ENCODE measurements at regions not wholly inside any gene's neighbourhood (a gene's known extent, or its start where the extent isn't known, plus 50 kb on each side); places are given as distances from the start of the nearest gene placed in this dataset.

DNA sequence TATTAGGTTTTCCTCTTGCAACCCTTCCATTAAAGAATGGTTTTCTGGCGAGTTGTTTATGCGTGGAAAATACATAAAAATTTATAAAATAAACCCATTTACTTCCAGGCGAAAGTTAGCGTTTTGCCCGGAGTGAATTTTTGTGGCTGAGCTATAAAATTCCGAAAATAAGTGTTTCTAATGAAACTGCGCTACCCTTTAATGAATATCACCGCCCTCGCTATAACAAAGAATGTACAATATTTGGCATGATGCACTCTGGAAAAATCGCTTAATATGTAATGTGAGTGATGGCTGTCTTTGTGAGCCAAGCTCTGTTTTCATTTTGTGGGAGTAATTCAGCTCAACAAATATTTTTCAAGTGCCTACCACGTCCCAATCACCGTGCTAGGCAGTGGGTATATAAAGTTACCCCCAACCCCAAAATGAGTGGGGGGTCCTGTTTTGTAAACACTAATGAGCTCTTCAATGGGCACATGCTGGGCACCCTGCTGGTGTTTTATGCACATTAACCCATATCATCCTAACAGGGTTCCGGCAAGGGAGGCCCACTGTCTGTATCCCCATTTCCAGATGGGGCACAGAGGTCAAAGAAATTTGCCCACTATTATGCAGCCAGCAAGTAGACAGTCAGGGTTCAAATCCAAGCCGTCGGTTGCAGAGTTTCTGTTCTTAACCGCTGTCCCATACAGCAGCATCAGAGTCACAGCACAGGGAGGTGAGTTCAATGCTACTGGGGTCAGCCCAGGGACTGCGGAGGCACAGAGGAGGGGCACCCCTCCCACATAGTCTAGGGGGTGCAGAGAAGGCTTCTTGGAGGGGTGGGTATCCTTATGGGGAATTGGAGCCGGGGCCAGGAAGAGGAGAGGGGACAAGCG, 65.7 kb upstream of the STX18 start:
- Mint-ChIP-seq H3K27ac (no peak overlapping the region), H3K9me3 (no peaks in the 10 kb centered on the region), H3K4me1 (no peaks in the 10 kb centered on the region), H3K4me3 (no peak overlapping the region), H3K27me3 (no peaks in the 10 kb centered on the region)
- no peak for ATAC-seq
- DNase-seq = no peak

DNA sequence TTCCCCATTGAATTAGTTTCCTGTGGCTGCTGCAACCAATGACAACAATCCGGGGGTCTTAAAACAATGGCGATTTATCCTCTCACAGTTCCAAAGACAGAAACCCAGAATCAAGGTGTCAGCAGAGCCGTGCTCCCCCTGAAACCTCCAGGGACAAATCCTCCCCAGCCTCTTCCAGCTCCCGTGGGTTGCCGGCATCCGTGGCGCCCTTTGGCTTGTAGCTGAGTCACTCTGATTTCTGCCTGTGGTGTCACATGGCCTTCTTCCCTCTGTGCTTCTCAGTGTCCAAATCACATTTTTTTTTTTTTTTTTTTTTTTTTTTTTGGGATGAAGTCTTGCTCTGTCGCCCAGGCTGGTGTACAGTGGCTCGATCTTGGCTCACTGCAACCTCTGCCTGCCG, 64.5 kb upstream of the STX18 start:
- no peaks in the 10 kb centered on the region for H3K27me3 Mint-ChIP-seq
- DNase-seq (no peak), ATAC-seq (no peak)
- no peaks in the 10 kb centered on the region for H3K4me1 Mint-ChIP-seq
- no peak overlapping the region for H3K27ac Mint-ChIP-seq
- H3K4me3 Mint-ChIP-seq = no peak overlapping the region
- no peaks in the 10 kb centered on the region for H3K9me3 Mint-ChIP-seq

DNA sequence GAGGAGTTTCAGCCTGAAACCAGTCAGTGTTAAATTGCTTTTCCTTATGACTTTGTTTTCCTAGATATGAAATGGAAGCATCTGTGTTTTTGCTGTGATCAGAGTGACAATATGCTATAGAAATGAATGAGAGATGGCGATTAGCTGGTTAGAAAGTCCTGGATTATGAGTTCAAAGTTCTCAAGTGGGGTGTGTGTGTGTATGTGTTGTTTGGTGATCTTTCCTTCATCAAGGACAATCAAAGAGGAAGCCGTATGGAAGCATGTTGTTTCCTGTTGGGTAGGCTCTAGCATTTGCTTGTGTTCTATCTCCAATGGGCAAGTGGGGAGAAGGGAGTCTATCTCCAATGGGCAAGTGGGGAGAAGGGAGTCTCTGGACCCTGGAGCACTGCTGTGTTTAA, 64.0 kb upstream of the STX18 start:
- ATAC-seq = no peak
- Mint-ChIP-seq H3K27ac (peak overlapping the region in 1 of 2 donors; percentile 30), H3K27me3 (no peaks in the 10 kb centered on the region), H3K9me3 (no peaks in the 10 kb centered on the region), H3K4me1 (no peaks in the 10 kb centered on the region), H3K4me3 (no peak overlapping the region)
- no peak for DNase-seq

DNA sequence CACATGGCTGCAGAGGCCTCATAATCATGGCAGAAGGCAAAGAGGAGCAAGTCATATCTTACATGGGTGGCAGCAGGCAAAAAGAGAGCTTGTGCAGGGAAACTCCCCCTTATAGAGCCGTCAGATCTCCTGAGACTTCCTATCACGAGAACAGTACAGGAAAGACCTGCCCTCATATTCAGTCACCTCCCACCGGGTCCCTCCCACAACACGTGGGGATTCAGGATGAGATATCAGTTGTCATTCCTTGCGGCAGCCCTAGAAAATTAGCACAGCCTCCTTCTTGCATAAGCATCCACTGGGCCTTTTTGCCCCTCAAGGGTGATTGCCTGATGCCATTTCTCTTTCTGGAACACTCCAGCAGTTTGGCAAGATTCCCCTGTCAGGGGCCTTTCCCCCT, 61.7 kb upstream of the STX18 start:
- Mint-ChIP-seq H3K9me3 (no peaks in the 10 kb centered on the region), H3K27me3 (no peaks in the 10 kb centered on the region), H3K4me1 (no peaks in the 10 kb centered on the region), H3K4me3 (no peak overlapping the region), H3K27ac (no peak overlapping the region)
- no peak for DNase-seq
- no peak for ATAC-seq

DNA sequence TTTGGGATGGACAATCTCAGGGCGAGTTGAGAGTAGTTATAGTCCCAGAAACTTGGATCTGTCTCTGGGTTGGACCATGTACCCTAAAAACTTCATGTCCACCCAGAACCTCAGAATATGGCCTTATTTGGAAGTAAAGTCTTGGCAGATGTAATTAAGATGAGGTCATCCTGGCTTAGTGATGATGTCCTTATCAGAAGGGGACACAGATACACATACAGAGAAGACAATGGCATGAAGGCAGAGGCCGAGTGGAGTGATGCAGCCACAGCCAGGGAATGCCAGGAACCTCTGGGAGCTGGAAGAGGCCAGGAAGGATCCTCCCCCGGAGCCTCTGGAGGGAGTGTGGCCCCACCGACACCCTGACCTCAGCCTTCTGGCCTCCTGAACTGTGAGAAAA, 61.2 kb upstream of the STX18 start:
- no peaks in the 10 kb centered on the region for H3K4me1 Mint-ChIP-seq
- no peak overlapping the region for H3K4me3 Mint-ChIP-seq
- no peak overlapping the region for H3K27ac Mint-ChIP-seq
- H3K27me3 Mint-ChIP-seq = no peaks in the 10 kb centered on the region
- DNase-seq (no peak), ATAC-seq (no peak)
- H3K9me3 Mint-ChIP-seq = no peaks in the 10 kb centered on the region

DNA sequence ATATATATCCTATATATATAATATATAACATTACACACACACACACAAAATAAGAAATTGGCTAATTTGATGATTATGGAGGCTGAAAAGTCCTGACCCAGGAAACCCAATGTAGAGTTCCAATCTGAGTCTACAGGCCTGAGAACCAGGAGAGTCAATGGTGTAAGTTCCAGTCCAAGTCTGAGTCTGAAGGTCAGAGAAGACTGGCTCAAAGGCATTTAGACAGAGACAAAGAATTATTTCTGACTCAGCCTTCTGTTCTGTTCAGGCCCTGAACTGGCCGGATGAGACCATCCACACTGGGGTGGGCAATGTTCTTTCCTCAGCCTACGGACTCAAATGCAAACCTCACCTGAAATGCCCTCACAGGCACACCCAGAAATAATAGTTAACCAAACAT, 60.6 kb upstream of the STX18 start:
- Mint-ChIP-seq H3K27ac (no peak overlapping the region), H3K9me3 (no peaks in the 10 kb centered on the region), H3K27me3 (no peaks in the 10 kb centered on the region), H3K4me3 (no peak overlapping the region), H3K4me1 (no peaks in the 10 kb centered on the region)
- ATAC-seq (no peak), DNase-seq (no peak)

DNA sequence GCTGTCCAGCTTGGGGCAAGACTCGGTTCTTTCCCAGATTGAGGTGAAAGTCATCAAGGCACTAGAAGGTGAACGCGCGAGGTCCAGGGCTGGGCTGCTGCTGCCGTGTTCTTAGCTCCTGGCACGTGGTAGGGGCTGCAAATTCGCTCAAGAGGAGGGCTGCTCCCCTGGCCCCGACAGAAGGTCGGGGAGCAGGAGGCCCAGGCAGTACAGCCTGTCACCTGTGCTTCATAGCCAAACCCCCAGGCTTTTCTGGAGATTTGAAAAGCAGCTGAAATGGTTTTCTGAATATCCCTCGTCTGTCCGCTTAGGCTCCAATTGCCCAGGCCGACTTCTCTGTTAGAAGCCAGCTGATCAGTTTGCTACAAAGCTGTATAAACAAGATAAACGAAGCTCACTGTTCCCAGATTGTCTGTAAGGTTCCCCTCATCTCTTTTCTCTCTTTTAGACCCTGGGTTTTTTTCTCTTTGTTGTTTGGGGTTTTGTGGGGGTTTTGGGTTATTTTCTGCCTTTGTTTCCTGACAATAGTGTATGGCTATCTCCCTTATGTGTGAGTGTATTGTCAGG, 60.0 kb upstream of the STX18 start:
- no peak overlapping the region for H3K4me3 Mint-ChIP-seq
- ATAC-seq = no peak
- H3K27ac Mint-ChIP-seq = no peak overlapping the region
- no peaks in the 10 kb centered on the region for H3K27me3 Mint-ChIP-seq
- no peaks in the 10 kb centered on the region for H3K9me3 Mint-ChIP-seq
- no peak for DNase-seq
- H3K4me1 Mint-ChIP-seq = no peaks in the 10 kb centered on the region

DNA sequence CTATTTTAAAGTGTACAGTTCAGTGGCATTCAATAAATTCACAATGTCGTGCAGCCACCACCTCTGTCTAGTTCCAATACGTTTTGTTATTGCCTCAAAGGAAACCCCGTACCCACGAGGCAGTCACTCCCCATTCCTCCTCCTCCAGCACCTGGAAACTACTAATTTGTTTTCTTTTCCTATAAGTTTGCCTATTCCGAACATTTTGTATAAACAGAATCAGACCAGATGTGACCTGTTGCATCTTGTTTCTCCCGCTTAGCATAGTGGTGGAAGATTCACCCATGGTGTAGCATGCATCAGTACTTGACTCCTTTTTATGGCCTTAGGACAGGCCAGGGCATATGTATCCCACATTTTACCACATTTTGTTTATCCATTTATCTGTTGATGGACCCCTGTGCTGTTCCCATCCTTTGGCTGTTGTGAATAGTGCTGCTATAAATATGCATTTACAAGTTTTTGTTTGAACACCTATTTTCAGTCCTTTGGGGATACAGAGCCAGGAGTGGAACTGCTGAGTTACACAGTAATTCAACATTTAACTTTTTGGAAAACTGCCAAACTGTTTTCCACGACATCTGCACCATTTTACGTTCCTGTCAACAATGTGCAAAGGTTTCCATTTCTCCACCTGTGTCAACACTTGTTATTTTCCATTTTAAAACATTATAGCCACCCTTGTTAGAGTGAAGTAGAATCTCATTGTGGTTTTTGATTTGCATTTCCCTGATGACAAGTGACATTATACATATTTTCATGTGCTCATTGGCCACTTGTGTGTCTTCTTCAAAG, 57.8 kb upstream of the STX18 start:
- Mint-ChIP-seq H3K27me3 (no peaks in the 10 kb centered on the region), H3K4me1 (no peaks in the 10 kb centered on the region), H3K27ac (no peak overlapping the region)

DNA sequence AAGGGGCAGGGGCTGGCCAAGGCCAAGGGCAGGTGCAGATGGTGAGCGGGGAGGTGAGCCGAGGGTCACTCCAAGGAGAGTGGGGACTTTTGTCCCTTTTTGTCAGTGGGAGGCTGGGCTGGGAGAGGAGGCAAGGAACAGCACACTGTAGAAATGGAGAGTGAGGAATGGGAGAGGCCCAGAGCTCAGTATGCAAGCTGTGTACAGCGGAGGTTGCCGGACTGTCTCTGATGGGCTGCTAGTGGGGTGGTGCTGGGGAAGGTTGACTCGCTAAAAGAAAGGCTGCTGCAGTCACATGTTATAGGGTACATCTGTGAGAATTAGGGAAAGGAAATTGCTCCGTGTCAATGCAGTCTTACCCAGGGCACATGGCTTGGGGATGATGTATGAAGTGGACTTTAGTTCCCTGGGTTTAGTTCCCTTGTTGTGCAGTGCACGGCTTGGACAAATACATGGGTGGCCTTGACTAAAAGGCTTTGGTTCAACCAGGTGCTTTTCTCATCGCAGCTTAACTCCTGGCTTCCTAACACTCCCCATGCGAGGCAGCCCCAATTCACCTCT, 57.1 kb upstream of the STX18 start:
- H3K4me3 Mint-ChIP-seq = no peak overlapping the region
- peak overlapping the region in 1 of 2 donors; percentile 94 for H3K27ac Mint-ChIP-seq
- peaks cover 14 to 29% of the 10 kb centered on the region in 2 donors for H3K9me3 Mint-ChIP-seq
- ATAC-seq = no peak
- DNase-seq = no peak
- H3K4me1 Mint-ChIP-seq = no peaks in the 10 kb centered on the region
- no peaks in the 10 kb centered on the region for H3K27me3 Mint-ChIP-seq

More for the DNA sequence above, 57.8 kb upstream of the STX18 start:
- H3K4me3 Mint-ChIP-seq = no peak overlapping the region
- ATAC-seq = no peak
- no peak for DNase-seq
- peaks cover 10 to 21% of the 10 kb centered on the region in 2 donors for H3K9me3 Mint-ChIP-seq

DNA sequence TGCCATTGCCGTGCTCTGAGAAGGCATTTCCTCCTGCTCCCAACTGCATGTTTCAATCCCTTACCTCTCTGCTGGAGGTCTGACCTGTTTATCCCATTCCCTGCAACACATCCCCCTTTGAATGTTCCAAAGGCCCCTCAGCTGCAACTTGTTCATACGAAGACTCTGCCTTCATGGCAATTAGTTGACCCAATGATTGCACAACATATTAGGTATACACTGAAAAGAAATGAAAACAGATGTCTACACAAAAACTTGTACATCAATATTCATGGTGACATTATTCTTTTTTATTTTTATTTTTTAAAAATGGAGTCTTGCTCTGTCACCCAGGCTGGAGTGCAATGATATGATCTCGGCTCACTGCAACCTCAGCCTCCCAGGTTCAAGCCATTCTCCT, 54.9 kb upstream of the STX18 start:
- Mint-ChIP-seq H3K27me3 (no peaks in the 10 kb centered on the region), H3K27ac (no peak overlapping the region), H3K4me1 (no peaks in the 10 kb centered on the region), H3K9me3 (peaks cover 22 to 40% of the 10 kb centered on the region in 2 donors), H3K4me3 (no peak overlapping the region)
- ATAC-seq (no peak), DNase-seq (no peak)

DNA sequence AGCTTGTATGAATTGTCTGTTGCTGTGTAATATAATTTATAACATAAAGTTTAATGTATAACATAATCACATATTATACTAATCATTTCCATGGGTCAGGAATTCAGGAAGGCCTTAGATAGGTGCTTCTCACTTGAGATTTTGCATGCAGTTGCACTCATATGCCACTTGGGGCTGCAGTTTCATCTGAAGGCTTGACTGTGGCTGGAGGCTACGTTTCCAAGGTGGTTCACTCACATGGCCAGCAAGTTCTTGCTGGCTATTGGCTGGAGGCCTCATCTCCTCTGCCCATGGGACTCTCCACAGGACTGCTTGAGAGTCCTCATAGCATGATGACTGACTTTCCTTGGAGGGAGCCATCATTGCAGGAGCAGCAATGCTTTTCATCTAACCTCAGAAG, 53.4 kb upstream of the STX18 start:
- Mint-ChIP-seq H3K4me3 (no peak overlapping the region), H3K27me3 (no peaks in the 10 kb centered on the region), H3K4me1 (no peaks in the 10 kb centered on the region), H3K9me3 (peaks cover 22 to 40% of the 10 kb centered on the region in 2 donors), H3K27ac (no peak overlapping the region)
- ATAC-seq (no peak), DNase-seq (no peak)

DNA sequence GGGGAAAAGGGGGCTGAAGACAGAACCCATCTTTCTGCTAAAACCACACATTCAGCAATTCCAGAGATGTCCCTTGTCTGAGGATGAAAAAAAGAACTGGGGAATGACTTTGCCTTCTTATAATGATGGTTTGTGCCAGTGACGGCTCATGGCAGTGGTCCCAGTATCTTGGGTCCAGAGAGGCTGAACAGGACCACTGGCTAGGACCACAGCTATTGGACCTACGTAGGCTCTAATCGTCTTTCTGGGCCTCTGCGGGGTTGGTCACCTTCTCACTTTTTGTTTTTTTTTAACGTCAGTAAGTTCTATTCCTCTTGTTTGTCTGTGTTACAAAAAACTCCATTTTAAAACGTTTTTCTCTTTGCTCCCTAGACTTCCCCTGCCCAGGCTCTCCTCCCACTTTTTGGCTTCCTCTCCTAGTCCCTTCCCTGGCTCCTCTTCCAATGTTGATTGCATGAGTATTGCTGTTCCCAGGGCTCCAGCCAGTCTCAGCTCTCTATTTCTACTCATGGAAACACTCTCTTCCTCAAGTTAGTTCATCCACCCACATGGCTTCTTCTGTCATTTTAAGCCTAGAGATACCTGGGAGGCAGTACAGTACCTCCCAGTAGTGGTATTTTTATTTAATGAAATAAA, 52.6 kb upstream of the STX18 start:
- H3K4me3 Mint-ChIP-seq = no peak overlapping the region
- H3K27me3 Mint-ChIP-seq = no peaks in the 10 kb centered on the region
- ATAC-seq = no peak
- no peak overlapping the region for H3K27ac Mint-ChIP-seq
- H3K9me3 Mint-ChIP-seq = peaks cover 22 to 40% of the 10 kb centered on the region in 2 donors
- no peak for DNase-seq
- H3K4me1 Mint-ChIP-seq = no peaks in the 10 kb centered on the region

DNA sequence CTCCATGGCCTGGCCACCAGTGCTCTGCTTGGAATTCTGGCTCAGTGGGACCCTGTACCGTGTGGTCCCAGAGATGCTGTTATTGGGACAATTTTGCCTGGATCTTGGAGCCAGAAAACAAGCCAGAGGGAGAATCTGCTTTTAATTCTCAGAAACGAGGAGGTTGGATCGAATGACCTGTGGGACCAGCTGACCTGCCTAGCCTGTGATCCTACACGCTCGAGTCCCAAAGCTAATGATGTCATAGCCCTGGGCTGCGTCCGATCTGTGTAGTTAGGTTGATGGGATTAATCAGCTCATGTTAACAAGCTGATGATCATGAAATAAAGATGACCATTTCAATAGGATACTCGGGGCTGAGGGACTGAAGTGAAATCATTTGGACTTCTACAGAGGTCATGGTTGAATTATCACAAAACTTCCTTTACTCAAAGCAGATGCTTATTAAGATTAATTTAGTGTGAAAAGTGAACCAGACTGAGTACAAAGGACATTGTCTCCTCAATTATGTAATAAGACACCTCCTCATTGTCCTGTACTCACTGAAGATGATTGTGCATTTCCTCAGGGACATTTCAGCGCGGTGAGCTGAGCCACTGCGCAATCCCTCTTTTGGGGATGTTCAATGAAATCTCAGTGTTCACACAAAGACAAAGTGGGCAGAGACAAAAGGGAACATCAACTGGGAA, 51.9 kb upstream of the STX18 start:
- no peak overlapping the region for H3K27ac Mint-ChIP-seq
- ATAC-seq (no peak), DNase-seq (no peak)
- no peaks in the 10 kb centered on the region for H3K4me1 Mint-ChIP-seq
- peaks cover 22 to 40% of the 10 kb centered on the region in 2 donors for H3K9me3 Mint-ChIP-seq
- H3K4me3 Mint-ChIP-seq = no peak overlapping the region
- H3K27me3 Mint-ChIP-seq = no peaks in the 10 kb centered on the region

DNA sequence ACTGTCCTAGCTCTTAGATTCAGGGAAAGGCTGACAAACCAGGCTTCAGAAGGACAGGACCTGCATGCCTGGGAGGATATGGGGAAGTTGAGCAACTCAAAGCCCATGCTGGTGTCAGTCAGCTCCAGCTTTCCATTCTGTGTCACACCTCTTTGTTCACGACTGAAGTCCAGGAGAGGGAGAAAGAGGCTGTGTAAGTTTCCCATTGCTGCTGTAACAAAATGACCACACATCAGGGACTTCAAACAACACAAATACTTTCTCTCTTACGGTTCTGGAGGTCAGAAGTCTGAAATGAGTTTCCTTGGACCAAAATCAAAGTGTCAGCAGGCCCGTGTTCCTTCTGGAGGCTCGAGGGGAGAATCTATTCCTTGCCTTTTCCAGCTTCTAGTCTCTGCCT, 50.6 kb upstream of the STX18 start:
- Mint-ChIP-seq H3K4me1 (no peaks in the 10 kb centered on the region), H3K4me3 (no peak overlapping the region), H3K27ac (no peak overlapping the region), H3K27me3 (no peaks in the 10 kb centered on the region), H3K9me3 (peaks cover 22 to 40% of the 10 kb centered on the region in 2 donors)
- ATAC-seq (no peak), DNase-seq (no peak)
